ENCODE measurements at regions not wholly inside any gene's neighbourhood (a gene's known extent, or its start where the extent isn't known, plus 50 kb on each side); places are given as distances from the start of the nearest gene placed in this dataset.
"Not testable (repeated sequence)": the region's sequence is repeated elsewhere in the genome, so short reads cannot be mapped to it uniquely, and the experiment has no call there.

GRCh38 chr4:171519457-171519856 lies 293.7 kb upstream of the GALNTL6 start:
- DNase-seq, result no peak

- no peak for DNase-seq
Measured at GRCh38 chr4:171517883-171518282, 295.3 kb upstream of the GALNTL6 start.

GRCh38 chr4:171516694-171517093 lies 296.5 kb upstream of the GALNTL6 start:
- no peak for DNase-seq

- DNase-seq, result no peak
Measured at GRCh38 chr4:171484681-171485080, 328.5 kb upstream of the GALNTL6 start.

GRCh38 chr4:171478181-171478580 lies 335.0 kb upstream of the GALNTL6 start:
- no peak for DNase-seq

GRCh38 chr4:171475111-171475510 lies 338.1 kb upstream of the GALNTL6 start:
- DNase-seq, result not testable (repeated sequence)

GRCh38 chr4:171473155-171473554 lies 340.0 kb upstream of the GALNTL6 start:
- no peak for DNase-seq

- DNase-seq, result no peak
Measured at GRCh38 chr4:171472230-171472629, 341.0 kb upstream of the GALNTL6 start.

GRCh38 chr4:171464499-171464898 lies 348.7 kb upstream of the GALNTL6 start:
- no peak for DNase-seq

- DNase-seq, result no peak
Measured at GRCh38 chr4:171461191-171461590, 352.0 kb upstream of the GALNTL6 start.

GRCh38 chr4:171448919-171449481 lies 364.2 kb upstream of the GALNTL6 start:
- DNase-seq, result no peak

GRCh38 chr4:171448358-171448757 lies 364.8 kb upstream of the GALNTL6 start:
- DNase-seq, result no peak

GRCh38 chr4:171441300-171441941 lies 371.8 kb upstream of the GALNTL6 start:
- no peak for DNase-seq

- no peak for DNase-seq
Measured at GRCh38 chr4:171433674-171434073, 379.5 kb upstream of the GALNTL6 start.

- no peak for DNase-seq
Measured at GRCh38 chr4:171432536-171432935, 380.7 kb upstream of the GALNTL6 start.

GRCh38 chr4:171430495-171430894 lies 382.7 kb upstream of the GALNTL6 start:
- DNase-seq, result no peak

GRCh38 chr4:171397175-171397574 lies 416.0 kb upstream of the GALNTL6 start:
- no peak for DNase-seq

GRCh38 chr4:171390626-171391025 lies 422.6 kb upstream of the GALNTL6 start:
- no peak for DNase-seq

- DNase-seq, result no peak
Measured at GRCh38 chr4:171378323-171378722, 434.9 kb upstream of the GALNTL6 start.

- no peak for DNase-seq
Measured at GRCh38 chr4:171376724-171377123, 436.5 kb upstream of the GALNTL6 start.

GRCh38 chr4:171353535-171353934 lies 459.7 kb upstream of the GALNTL6 start:
- no peak for DNase-seq

GRCh38 chr4:171348090-171348489 lies 465.1 kb upstream of the GALNTL6 start:
- no peak for DNase-seq

GRCh38 chr4:171342646-171343045 lies 470.6 kb upstream of the GALNTL6 start:
- no peak for DNase-seq

GRCh38 chr4:171340258-171340657 lies 472.9 kb upstream of the GALNTL6 start:
- DNase-seq, result no peak

- DNase-seq, result no peak
Measured at GRCh38 chr4:171334549-171334948, 478.7 kb upstream of the GALNTL6 start.

Measured in CD4-positive, alpha-beta T cell treated with Interleukin-4 for 4 hours (primary cell).